ENCODE measurements at regions not wholly inside any gene's neighbourhood (a gene's known extent, or its start where the extent isn't known, plus 50 kb on each side); places are given as distances from the start of the nearest gene placed in this dataset.

DNA sequence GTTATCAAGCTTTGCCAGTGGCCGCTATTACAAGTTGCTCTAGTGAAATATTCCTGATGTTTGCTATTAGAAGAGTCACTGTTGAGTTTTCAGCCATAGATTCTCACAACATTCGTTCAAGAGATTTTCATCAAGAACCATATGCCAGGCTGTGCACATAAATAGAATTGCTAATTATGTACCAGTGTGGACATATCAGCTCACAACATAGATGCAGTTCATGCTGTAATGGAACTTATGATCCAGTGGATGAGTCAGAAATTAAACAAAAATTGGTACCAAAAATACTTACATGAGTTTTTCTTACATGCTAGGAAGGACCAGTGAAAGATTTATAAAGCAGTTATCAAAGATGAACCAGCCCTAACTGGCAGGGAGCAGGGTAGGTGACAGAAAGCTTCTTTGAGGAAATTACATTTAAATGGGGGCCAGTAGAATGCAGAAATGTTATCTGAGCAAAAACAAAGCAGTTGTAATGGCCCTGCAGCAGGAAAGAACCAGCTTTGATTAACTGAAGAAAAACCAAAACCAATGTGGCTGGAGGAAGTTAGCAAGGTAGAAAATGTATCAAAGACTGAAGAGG is 404.2 kb downstream of the DNAH5 start:
- H3K4me1 Mint-ChIP-seq: no peaks in the 10 kb centered on the region
- H3K4me3 Mint-ChIP-seq: no peak overlapping the region
- no peaks in the 10 kb centered on the region for H3K27me3 Mint-ChIP-seq
- DNase-seq: no peak
- H3K36me3 Mint-ChIP-seq (ENCODE audit: low read depth): no peaks in the 10 kb centered on the region
- peaks cover 3% of the 10 kb centered on the region for H3K9me3 Mint-ChIP-seq
- ChIA-PET POLR2A (no interaction called here), CTCF (no interaction called here)
- no peak overlapping the region for H3K27ac Mint-ChIP-seq

DNA sequence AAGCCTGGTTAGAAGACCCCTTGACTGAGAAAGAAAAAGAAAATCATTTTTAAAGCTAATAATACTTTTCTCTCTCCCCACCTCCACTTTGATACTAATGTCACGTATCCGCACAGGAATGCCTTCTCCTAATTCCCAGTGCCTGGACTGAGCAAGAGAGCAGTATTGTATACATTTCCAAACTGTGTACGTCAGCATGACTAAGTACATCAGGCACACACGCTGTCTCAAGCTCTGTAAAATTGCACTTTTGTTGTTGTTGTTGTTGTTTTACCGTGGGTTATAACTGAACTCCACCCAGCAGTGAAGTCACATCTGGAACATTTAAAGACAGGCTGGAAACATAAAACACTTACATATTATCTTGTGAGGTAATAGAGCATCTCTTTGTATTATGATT is 407.6 kb downstream of the DNAH5 start:
- Mint-ChIP-seq H3K9me3 (no peaks in the 10 kb centered on the region), H3K36me3 (ENCODE audit: low read depth) (no peaks in the 10 kb centered on the region), H3K27ac (no peak overlapping the region), H3K4me1 (no peaks in the 10 kb centered on the region), H3K27me3 (no peaks in the 10 kb centered on the region), H3K4me3 (no peak overlapping the region)
- ChIA-PET CTCF (no interaction called here), POLR2A (no interaction called here)
- no peak for DNase-seq

DNA sequence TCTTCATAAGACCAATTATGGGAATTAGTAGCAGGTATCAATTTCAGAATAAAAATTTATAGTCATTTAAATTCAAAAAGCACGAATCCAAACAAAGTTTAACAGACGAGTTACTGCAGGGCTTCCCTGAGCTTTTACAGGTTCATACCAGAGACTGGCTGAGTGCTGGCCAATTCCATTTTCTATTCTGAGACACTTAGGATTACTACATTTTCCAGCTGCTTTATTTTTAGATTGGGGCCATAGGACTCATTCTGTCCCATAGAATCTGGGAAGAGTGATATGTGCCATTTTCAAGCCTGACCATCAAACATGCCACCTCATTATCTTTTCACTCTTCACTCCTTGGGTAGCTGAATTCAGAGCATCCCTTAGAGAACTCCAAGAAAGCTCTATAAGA is 410.7 kb downstream of the DNAH5 start:
- Mint-ChIP-seq H3K4me3 (no peak overlapping the region), H3K27ac (no peak overlapping the region), H3K27me3 (no peaks in the 10 kb centered on the region), H3K36me3 (ENCODE audit: low read depth) (no peaks in the 10 kb centered on the region), H3K9me3 (no peaks in the 10 kb centered on the region), H3K4me1 (no peaks in the 10 kb centered on the region)
- DNase-seq: no peak
- CTCF ChIA-PET: no interaction called here
- POLR2A ChIA-PET: no interaction called here

DNA sequence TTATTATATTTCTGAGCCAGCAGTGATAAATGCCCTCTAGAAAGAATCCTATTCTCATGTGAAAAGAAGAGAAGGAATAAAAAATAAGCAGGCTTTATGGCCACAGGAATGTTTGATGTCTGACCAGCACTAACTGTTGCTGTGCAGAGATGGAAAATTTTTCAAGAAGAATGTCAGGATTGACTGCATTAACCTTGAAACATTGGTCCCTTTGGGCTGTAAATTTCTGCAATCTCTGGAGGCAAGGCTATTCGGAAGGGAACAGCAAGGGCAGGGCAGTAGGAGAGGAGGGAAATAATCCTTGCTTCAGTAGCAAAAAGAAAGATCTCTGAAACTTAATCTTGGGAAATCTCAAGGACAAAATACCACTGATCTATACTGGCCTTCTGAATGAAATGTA is 415.2 kb downstream of the DNAH5 start:
- CTCF ChIA-PET: no interaction called here
- no peak for DNase-seq
- H3K4me1 Mint-ChIP-seq: no peaks in the 10 kb centered on the region
- no peaks in the 10 kb centered on the region for H3K36me3 Mint-ChIP-seq (ENCODE audit: low read depth)
- H3K9me3 Mint-ChIP-seq: peaks cover 2% of the 10 kb centered on the region
- H3K27me3 Mint-ChIP-seq: no peaks in the 10 kb centered on the region
- POLR2A ChIA-PET: no interaction called here
- H3K27ac Mint-ChIP-seq: no peak overlapping the region
- H3K4me3 Mint-ChIP-seq: no peak overlapping the region

DNA sequence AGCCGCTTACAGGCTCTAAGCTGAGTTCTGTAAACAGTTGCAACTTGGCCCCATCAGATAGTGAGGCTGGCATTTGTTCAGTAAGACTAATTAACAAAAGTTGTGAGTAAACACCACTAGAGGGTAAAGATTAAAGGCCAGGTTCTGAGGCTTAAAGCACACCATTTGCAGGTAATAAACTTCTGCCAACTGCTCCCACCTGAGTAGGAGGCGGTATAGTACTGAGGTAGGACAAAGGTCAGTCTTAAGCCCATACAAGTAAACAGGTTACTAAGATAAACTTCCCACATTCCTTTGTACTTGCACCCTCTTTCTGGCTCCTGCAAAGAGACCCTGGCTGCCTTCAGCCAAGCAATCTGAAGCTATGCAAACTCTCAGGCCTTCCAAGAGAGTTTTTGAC is 419.6 kb downstream of the DNAH5 start:
- DNase-seq: no peak
- CTCF ChIA-PET: no interaction called here
- Mint-ChIP-seq H3K4me1 (no peaks in the 10 kb centered on the region), H3K27ac (no peak overlapping the region), H3K27me3 (no peaks in the 10 kb centered on the region), H3K4me3 (no peak overlapping the region), H3K9me3 (peaks cover 8% of the 10 kb centered on the region), H3K36me3 (ENCODE audit: low read depth) (no peaks in the 10 kb centered on the region)
- POLR2A ChIA-PET: no interaction called here

DNA sequence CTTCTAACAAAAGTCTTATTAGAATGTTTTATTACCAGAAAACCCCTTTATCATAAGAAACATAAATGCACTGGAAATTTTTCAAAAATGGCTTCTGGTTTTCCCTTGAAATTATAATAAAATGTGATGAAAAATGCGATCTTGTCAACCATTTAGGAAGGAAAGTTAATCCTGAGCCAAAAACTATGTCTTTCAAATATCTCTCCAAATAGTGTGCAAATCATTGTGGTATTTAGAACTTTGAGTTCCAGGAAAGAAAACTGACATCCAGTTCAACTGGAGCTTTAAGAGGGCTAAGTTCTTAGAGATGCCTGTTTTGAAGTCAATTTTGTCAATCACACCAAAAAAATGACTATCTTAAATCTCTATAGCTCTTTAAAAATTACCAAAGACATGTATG is 425.4 kb downstream of the DNAH5 start:
- CTCF ChIA-PET: no interaction called here
- Mint-ChIP-seq H3K27me3 (no peaks in the 10 kb centered on the region), H3K4me1 (no peaks in the 10 kb centered on the region), H3K27ac (no peak overlapping the region), H3K36me3 (ENCODE audit: low read depth) (no peaks in the 10 kb centered on the region), H3K9me3 (peaks cover 10% of the 10 kb centered on the region), H3K4me3 (no peak overlapping the region)
- DNase-seq: no peak
- POLR2A ChIA-PET: no interaction called here

DNA sequence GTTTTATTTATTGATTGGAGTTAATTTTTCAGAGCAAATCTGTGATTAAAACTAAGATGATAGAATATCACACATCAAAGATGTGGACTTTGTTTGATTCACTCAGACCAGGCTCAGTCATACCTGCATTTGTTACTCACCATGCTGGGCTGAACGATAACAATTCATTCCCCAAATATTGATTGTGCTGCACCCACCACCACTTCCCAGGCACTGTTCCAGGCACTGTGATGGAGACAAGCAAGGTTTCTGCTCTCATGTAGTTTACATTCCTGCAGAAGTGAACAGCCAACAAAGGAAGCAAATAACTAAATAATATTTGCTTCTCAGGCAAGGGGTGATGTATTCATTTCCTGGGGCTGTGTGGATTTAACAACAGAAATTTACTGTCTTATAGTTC is 428.3 kb downstream of the DNAH5 start:
- no peak for DNase-seq
- Mint-ChIP-seq H3K4me1 (no peaks in the 10 kb centered on the region), H3K27ac (no peak overlapping the region), H3K9me3 (peaks cover 10% of the 10 kb centered on the region), H3K36me3 (ENCODE audit: low read depth) (no peaks in the 10 kb centered on the region), H3K4me3 (no peak overlapping the region), H3K27me3 (no peaks in the 10 kb centered on the region)
- CTCF ChIA-PET: no interaction called here
- POLR2A ChIA-PET: no interaction called here

DNA sequence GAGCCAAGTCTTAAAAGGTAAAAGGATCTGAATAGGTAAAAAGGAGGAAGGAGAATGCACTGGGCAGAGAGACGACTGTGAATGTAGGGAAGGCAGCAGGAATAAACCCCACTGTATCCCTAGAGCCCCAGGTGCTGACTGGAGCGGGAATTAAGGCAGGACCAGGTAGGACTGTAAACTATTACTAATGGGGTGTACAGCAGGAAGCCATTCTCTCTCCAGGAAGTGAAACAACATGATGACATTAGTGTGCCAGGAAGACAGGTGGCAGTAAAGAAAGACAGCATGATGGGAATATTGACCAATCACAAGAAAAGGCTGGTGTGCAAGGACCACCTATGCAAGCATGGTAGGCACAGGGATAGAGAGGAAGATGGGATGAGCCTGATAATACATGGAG is 433.0 kb downstream of the DNAH5 start:
- CTCF ChIA-PET: no interaction called here
- no peak for DNase-seq
- Mint-ChIP-seq H3K9me3 (peaks cover 9% of the 10 kb centered on the region), H3K27me3 (no peaks in the 10 kb centered on the region), H3K4me1 (no peaks in the 10 kb centered on the region), H3K36me3 (ENCODE audit: low read depth) (no peaks in the 10 kb centered on the region), H3K4me3 (no peak overlapping the region), H3K27ac (no peak overlapping the region)
- POLR2A ChIA-PET: no interaction called here

DNA sequence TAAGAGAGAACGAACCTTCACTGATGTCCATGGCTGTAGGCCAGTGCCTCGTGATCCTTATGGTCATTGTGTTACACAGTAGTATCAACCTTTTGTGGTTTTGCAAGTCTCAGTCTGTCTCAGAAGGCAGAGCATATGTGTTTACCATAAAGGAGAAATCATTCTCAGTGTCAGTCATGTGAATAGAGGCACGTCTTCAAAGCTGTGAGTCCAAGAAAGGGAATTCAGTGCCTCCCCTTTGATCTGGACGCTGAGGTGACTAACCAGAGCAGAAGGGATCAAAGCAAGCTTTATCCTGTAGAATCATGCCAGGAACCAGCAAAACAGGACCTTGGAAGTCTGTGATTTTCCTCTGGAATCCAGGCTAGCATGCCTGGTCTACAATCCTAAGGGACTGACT is 433.9 kb downstream of the DNAH5 start:
- Mint-ChIP-seq H3K4me3 (no peak overlapping the region), H3K4me1 (no peaks in the 10 kb centered on the region), H3K27me3 (no peaks in the 10 kb centered on the region), H3K27ac (no peak overlapping the region), H3K9me3 (peaks cover 9% of the 10 kb centered on the region), H3K36me3 (ENCODE audit: low read depth) (no peaks in the 10 kb centered on the region)
- no peak for DNase-seq
- POLR2A ChIA-PET: no interaction called here
- CTCF ChIA-PET: no interaction called here

DNA sequence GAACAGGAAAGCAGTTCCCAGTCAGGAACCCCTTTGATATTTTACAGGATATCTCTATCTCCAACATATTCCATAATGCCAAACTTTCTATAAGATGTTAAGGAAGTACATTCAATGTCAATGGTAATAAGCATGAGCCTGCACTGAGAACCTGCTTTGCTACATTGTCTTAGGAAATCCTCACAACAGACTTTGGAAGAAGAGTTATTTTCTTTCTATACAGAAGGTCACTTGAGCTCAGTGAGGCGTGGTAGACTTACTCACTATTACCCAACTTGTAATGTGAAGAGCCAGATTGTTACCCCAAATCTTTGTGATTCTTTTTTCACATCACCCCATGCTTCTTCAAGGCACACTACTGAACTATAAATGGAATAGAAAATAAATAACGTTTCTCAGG is 435.9 kb downstream of the DNAH5 start:
- no peak overlapping the region for H3K4me3 Mint-ChIP-seq
- no peak overlapping the region for H3K27ac Mint-ChIP-seq
- no peaks in the 10 kb centered on the region for H3K27me3 Mint-ChIP-seq
- peaks cover 9% of the 10 kb centered on the region for H3K9me3 Mint-ChIP-seq
- CTCF ChIA-PET: no interaction called here
- POLR2A ChIA-PET: no interaction called here
- no peak for DNase-seq
- H3K4me1 Mint-ChIP-seq: no peaks in the 10 kb centered on the region
- H3K36me3 Mint-ChIP-seq (ENCODE audit: low read depth): no peaks in the 10 kb centered on the region

DNA sequence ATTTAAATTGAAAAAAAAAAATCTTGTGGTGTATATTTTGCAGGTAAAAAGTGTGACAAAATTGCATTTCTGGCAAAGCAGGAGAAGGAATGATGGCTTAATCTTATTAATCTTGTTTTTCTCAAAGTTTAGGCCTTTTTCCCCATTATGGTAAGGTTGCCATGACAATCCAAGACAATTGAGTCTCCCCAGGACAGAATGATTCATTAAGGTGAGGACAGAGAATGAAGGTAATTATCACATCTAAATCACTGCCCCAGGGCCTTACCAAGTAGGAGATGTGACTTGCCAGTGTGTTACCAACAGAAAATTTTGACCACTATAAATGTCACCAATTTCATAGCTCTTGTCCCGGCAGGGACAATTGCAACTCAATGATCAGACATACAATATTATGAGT is 439.2 kb downstream of the DNAH5 start:
- Mint-ChIP-seq H3K4me1 (no peaks in the 10 kb centered on the region), H3K36me3 (ENCODE audit: low read depth) (no peaks in the 10 kb centered on the region), H3K27me3 (no peaks in the 10 kb centered on the region), H3K4me3 (no peak overlapping the region), H3K27ac (no peak overlapping the region), H3K9me3 (peaks cover 5% of the 10 kb centered on the region)
- CTCF ChIA-PET: no interaction called here
- POLR2A ChIA-PET: no interaction called here
- DNase-seq: no peak

DNA sequence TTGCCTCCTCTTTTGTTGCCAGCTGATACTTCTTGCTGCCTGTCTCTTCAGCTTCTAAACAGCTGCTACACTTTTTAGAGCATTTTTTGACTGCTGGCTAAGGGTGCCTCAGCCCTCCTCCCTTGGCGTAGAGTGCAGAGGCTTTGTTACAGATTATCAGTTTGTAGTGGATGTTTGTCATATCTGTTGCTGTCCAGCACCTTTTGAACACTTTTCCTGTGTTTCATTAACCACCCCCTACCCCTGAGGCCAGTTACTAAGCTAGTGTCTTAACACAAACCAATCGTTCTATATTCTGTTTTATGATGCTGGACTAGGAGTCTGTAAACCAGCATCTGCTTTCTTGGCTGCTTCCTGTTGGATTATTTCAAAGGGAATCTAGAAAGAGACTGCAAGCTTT is 441.5 kb downstream of the DNAH5 start:
- Mint-ChIP-seq H3K4me3 (no peak overlapping the region), H3K36me3 (ENCODE audit: low read depth) (no peaks in the 10 kb centered on the region), H3K9me3 (peaks cover 7% of the 10 kb centered on the region), H3K27ac (no peak overlapping the region), H3K27me3 (no peaks in the 10 kb centered on the region), H3K4me1 (no peaks in the 10 kb centered on the region)
- CTCF ChIA-PET: no interaction called here
- no peak for DNase-seq
- POLR2A ChIA-PET: no interaction called here

DNA sequence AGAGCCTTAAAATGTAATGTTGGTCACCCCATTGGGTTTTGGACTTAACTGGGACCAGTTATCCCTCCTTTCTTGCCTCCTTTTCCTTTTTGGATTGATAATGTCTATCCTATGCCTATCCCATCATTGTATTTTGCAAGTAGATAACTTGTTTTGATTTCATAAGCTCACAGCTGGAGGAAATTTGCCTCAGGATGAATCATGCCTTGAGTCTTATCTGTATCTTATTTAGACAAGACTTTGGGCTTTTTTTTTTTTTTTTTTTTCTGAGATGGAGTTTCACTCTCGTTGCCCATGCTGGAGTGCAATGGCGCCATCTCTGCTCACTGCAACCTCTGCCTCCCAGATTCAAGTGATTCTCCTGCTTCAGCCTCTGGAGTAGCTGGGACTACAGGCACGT is 443.3 kb downstream of the DNAH5 start:
- POLR2A ChIA-PET: no interaction called here
- no peaks in the 10 kb centered on the region for H3K27me3 Mint-ChIP-seq
- no peaks in the 10 kb centered on the region for H3K4me1 Mint-ChIP-seq
- H3K9me3 Mint-ChIP-seq: peaks cover 7% of the 10 kb centered on the region
- no peak overlapping the region for H3K4me3 Mint-ChIP-seq
- CTCF ChIA-PET: no interaction called here
- H3K36me3 Mint-ChIP-seq (ENCODE audit: low read depth): no peaks in the 10 kb centered on the region
- no peak for DNase-seq
- H3K27ac Mint-ChIP-seq: no peak overlapping the region

DNA sequence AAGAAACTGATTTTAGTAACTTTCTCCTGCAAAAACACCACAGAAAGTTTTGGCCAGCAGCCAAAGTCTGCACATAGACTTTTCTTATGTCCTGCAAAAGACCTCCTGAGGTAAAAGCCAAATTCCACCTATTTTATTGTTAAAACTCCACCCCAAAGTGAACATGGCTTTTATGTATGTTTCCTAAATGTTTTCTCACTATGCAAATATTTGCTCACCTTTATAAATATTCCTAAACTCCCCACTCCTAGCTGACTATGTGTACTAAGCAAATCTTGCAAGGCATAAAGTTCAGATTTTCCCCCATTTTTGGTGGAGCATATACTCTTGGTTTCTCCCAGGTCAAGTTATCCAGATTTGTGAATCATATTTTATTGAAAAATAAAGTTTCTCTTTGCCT is 446.2 kb downstream of the DNAH5 start:
- Mint-ChIP-seq H3K27me3 (no peaks in the 10 kb centered on the region), H3K4me3 (no peak overlapping the region), H3K9me3 (peaks cover 7% of the 10 kb centered on the region), H3K27ac (no peak overlapping the region), H3K36me3 (ENCODE audit: low read depth) (no peaks in the 10 kb centered on the region), H3K4me1 (no peaks in the 10 kb centered on the region)
- ChIA-PET POLR2A (no interaction called here), CTCF (no interaction called here)
- DNase-seq: no peak

DNA sequence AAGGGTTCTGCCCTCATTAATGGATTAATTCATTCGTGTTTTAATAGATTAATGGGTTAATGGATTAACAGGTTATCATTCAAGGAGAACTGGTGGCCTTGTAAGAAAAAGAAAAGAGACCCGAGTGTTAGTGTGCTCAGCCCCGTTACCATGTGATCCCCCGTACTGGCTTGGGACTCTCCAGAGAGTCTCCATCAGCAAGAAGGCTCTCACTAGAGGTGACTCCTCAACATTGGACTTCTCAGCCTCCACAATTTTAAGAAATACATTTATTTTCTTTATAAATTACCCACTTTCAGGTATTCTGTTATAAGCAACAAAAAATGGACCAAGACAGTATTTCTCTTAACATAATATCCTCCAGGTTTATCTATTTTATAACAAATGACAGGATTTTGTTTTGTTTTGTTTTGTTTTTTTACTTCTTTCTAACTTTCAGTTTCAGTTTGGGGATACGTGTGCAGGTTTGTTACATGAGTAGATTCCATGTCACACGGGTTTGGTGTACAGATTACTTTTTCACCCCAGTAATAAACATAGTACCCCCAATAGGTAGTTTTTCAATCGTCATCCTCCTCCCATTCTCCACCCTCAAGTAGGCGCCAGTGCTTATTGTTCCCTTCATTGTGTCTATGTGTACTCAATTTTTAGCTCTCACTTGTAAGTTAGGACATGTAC is 456.1 kb downstream of the DNAH5 start:
- ChIA-PET CTCF (no interaction called here), POLR2A (no interaction called here)
- no peak for DNase-seq
- Mint-ChIP-seq H3K27me3 (no peaks in the 10 kb centered on the region), H3K4me1 (no peaks in the 10 kb centered on the region), H3K9me3 (peaks cover 2% of the 10 kb centered on the region), H3K36me3 (ENCODE audit: low read depth) (no peaks in the 10 kb centered on the region), H3K4me3 (no peak overlapping the region), H3K27ac (no peak overlapping the region)

Data from activated CD4-positive, alpha-beta memory T cell treated with anti-CD3 and anti-CD28 coated beads, Interleukin-2, amount 10 ng/mL, durations not matched to agents 7 days and 5 days (primary cell).